OCI-LY7 (cell line): ENCODE measurements at regions not wholly inside any gene's neighbourhood (a gene's known extent, or its start where the extent isn't known, plus 50 kb on each side); places are given as distances from the start of the nearest gene placed in this dataset.

Experiments used
- EZH2phosphoT487 ChIP-seq: fragments of 200-600 bp; sonication (generic); IDR thresholded peaks from 2 replicates; pipeline ENCODE4 v1.6.1; 2018; ENCODE audit warnings: low read depth, borderline replicate concordance, mild to moderate bottlenecking, mixed run types, antibody characterized with exemption, low read length, moderate library complexity, mixed read lengths
- TF ChIP-seq, protein P1 (sequence below): fragments of 200-600 bp; sonication (generic); conservative IDR thresholded peaks from 2 replicates; pipeline ENCODE4 v1.5.1; 2014; ENCODE audit warnings: mild to moderate bottlenecking, antibody characterized with exemption, low read length, moderate library complexity, mixed read lengths

- TF ChIP-seq, protein P1, sequence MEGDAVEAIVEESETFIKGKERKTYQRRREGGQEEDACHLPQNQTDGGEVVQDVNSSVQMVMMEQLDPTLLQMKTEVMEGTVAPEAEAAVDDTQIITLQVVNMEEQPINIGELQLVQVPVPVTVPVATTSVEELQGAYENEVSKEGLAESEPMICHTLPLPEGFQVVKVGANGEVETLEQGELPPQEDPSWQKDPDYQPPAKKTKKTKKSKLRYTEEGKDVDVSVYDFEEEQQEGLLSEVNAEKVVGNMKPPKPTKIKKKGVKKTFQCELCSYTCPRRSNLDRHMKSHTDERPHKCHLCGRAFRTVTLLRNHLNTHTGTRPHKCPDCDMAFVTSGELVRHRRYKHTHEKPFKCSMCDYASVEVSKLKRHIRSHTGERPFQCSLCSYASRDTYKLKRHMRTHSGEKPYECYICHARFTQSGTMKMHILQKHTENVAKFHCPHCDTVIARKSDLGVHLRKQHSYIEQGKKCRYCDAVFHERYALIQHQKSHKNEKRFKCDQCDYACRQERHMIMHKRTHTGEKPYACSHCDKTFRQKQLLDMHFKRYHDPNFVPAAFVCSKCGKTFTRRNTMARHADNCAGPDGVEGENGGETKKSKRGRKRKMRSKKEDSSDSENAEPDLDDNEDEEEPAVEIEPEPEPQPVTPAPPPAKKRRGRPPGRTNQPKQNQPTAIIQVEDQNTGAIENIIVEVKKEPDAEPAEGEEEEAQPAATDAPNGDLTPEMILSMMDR: no peak
- TF ChIP-seq EZH2phosphoT487: no peak
These were observed 375.4 kb upstream of the PTCHD4 start for GRCh38 chr6:48486373-48486772.
